GM12873 (cell line): ENCODE measurements at regions not wholly inside any gene's neighbourhood (a gene's known extent, or its start where the extent isn't known, plus 50 kb on each side); places are given as distances from the start of the nearest gene placed in this dataset.

ENCODE experiments used
- TF ChIP-seq, protein P1 (sequence below): IDR thresholded peaks from 2 replicates; pipeline ENCODE4 v1.5.1; 2012; ENCODE audit warnings: low read depth, mild to moderate bottlenecking, moderate library complexity, low read length, control low read depth; ENCODE audit not compliant: insufficient read depth; ENCODE audit errors: missing control alignments

DNA sequence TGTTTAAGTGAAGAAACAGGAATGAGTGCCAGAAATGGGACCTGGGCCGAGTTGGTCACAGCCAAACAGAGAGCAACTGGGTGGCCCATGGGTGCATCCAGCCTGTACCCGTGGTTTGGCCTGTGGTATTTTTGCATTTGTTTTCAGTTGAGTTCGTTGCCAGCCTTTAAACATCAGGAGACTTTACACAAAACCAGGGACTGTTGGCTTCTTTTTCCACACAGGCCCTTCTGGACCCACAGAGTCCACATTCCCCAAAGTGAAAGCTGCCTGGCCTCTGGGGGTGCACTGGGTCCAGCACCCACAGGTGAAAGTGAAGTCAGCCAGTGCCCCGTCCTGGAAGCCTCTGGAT lies 54.1 kb upstream of the TNS3 start:
- TF ChIP-seq, protein P1, sequence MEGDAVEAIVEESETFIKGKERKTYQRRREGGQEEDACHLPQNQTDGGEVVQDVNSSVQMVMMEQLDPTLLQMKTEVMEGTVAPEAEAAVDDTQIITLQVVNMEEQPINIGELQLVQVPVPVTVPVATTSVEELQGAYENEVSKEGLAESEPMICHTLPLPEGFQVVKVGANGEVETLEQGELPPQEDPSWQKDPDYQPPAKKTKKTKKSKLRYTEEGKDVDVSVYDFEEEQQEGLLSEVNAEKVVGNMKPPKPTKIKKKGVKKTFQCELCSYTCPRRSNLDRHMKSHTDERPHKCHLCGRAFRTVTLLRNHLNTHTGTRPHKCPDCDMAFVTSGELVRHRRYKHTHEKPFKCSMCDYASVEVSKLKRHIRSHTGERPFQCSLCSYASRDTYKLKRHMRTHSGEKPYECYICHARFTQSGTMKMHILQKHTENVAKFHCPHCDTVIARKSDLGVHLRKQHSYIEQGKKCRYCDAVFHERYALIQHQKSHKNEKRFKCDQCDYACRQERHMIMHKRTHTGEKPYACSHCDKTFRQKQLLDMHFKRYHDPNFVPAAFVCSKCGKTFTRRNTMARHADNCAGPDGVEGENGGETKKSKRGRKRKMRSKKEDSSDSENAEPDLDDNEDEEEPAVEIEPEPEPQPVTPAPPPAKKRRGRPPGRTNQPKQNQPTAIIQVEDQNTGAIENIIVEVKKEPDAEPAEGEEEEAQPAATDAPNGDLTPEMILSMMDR, result no peak

DNA sequence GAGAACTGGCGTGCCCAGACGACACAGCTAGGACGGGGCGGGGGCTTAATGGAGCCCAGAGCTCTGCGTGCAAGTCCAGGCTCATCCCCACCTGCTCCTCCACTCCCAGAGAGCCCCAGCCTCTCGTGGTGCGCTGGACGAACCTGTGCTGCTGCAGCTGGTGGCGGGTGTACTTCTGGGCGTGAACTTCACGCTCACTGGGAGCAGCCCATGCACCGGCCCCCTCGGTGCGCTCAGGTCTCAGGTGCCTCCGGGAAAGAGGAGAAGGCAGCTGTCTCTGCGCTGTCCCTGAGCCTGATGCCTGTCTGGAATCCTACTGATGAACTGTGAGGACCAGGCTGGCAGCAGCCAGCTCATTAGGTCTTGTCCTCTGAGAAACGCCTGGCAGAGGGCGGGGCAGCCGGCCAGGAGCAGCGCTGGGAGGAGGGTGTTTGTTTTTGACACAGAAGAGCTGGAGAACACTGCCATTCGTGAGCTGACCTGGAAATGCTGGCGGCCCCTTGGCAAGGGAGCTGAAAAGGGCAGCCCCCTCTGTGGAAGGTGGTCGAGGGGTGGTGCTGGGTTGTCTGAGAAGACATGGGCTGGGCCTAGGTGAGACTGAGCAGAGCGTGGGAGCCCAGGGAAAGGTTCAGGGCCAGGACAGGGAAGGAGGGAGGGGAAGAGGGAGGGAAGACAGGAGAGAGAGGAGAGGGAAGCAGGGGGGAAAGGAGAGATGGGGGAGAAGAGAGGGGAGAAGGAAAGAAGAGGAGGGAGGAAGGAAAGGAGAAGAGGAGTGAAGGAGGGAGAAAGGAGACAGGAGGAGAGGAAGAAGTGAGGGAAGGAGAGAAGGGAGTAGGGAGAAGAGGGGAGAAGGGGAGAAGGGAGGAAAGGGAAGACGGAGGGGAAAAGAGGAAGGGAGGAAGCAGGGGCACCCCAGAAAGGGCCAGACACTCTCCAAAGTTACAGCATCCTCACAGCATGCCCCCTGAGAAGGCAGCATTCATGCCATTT lies 53.5 kb upstream of the TNS3 start:
- TF ChIP-seq, protein P1, result no peak

DNA sequence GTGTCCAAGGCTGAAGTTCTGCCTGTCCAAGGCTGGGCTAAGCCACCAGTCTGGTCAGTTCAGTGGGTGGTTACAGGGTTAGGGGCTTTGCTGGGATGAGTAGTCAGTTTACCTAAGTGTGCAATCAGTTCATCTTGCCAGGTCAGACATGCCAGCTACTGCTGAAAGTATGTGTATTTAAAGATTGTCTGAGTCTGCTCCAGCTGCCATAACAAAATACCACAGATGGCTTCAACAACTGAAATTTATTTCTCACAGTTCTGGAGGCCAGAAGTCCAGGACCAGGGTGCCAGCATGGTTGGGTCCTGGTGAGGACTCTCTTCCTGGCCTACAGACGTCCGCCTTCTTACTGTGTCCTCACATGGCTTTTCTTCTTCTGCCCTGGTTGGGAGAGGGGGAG lies 52.4 kb upstream of the TNS3 start:
- TF ChIP-seq, protein P1, result no peak

DNA sequence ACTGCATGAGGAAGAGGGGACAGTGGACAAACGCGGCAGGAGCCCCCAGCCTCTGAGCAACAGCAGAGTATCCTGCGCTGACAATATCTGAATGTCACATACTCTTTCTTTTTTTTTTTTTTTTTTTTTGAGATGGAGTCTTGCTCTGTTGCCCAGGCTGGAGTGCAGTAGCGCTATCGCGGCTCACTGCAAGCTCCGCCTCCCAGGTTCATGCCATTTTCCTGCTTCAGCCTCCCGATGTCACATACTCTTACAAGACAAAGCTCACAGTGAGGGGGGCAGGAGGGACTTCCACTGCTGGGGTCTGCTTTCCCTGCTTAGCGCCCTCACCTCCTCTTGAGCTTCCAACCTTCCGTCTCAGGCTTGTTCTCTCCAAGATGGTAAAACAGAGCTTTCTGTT lies 51.2 kb upstream of the TNS3 start:
- TF ChIP-seq, protein P1, result no peak
